HG02884 (cell line): ENCODE measurements at regions not wholly inside any gene's neighbourhood (a gene's known extent, or its start where the extent isn't known, plus 50 kb on each side); places are given as distances from the start of the nearest gene placed in this dataset.

Experiments
- ATAC-seq: cut with Tn5 transposase; IDR thresholded peaks from one replicate; pipeline ENCODE4 v1.9.1; 2021; ENCODE audit warnings: mild to moderate bottlenecking, moderate library complexity; ENCODE audit not compliant: unreplicated experiment

DNA sequence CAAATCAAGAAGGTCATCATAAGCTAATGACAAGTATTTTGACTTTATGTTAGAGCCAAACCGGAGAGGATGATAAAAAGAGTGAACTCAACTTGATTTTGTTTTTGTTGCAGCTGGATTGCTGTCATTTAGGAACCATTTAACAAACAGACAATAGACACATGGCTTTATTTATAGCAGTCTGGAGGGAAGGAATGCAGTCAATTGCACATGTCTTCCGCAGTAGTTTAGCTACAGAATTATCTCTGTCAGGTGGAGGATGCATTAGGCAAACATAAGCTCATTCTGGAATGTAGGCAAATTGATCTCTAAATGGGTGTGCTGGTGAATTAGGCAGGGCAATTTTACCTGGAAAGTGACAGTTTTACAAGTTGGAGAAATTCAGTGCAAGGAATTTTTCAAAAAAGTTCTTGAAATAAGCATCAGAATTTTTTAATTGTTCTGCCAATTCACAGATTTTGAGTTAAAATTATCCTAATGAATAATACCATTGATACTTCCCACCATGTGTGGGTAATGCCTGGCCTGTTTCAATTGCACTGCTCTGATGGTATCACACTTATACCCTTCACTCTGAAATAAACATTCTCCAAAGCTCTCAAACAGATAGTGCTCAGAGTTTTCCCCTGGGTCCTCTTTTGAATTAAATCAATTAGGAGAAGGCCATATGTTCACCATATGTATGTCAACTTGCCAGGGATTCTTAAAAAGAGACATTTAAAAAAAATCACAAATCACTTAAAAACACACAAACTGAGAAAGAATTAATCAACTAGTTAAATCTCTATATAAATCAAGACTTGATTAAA, 318.3 kb downstream of the NDFIP2 start:
- ATAC-seq, result no peak

DNA sequence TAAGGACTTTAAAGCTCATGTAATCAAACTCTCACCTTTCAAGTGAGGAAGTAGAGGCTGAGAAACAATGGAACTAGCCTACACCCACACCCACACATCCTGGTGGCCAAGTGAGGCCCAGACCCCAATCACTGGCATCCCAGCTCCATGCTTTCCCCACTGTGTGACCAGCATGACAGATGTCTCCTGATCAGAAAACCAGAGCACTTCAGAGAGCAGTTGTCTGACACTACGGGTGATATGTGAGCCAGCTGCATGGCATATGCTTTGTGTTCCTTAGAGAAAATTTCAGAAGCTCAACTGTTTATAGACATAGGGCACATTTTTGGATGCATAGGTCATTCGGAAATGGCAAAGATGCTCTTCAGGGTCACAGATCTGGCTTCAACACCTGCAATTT, 315.2 kb downstream of the NDFIP2 start:
- ATAC-seq, result no peak

DNA sequence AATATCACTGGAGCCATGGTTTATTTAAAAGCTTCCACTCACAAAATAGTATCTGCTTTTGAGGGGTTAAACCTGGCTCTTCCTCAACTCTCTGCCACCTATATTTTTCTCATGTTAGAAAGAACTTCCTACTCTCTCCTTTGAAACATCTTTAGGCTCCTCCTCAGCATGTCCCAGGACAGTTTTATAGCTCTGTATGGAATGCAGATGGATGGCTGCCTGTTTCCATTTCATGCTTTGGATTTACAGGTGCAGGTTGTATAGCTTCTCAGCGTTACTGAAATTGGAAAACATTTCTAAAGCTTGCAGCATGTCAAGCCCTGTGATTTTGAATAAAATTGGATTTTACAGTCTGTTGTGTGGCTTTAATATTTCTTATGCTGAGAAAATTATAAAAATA, 314.0 kb downstream of the NDFIP2 start:
- no peak for ATAC-seq

DNA sequence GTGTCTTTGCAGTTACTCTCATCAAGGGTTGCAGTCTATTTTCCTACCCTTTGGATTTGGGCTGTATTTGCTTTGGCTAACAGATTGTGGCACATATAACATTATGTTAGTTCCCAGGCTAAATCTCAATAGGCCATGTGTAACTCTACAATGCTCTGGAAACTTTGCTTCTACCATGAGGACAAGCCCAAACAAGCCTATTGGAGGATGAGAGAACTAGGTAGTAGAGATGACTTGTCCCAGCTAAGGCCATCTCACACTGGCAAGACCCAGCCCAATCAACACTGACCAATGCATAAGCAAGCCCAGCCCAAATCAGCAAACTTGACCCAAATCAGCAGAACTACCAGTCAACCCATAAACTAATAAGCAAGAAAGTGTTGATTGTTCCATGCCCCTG, 311.8 kb downstream of the NDFIP2 start:
- ATAC-seq, result no peak

DNA sequence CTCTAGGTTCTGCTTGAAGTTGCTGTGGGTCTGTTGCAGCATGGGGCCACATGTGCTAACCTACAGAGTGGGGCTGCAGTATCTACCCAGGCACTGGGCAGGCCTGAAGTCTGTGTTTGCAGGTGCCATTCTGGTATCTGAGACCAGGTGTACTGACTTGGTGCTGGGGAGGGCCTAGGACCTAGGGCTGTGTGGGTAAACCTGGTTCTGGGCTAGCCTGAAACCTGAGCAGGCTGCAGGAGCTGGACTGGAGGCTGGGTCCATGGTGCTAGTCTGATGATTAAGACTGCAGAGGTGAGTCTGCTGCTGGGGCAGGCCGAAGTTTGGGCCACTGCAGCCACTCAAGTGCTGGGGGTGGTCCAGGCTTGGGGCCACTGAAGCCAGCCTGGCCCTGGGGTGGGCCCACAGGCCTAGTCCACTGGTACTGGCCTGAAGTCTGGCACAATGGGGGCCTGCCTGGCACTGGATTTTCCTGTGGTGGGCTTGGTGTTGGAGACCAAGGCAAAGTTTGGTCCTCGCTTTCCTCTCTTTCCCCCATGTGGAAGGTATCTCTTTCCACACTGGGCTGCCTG, 310.6 kb downstream of the NDFIP2 start:
- no peak for ATAC-seq

DNA sequence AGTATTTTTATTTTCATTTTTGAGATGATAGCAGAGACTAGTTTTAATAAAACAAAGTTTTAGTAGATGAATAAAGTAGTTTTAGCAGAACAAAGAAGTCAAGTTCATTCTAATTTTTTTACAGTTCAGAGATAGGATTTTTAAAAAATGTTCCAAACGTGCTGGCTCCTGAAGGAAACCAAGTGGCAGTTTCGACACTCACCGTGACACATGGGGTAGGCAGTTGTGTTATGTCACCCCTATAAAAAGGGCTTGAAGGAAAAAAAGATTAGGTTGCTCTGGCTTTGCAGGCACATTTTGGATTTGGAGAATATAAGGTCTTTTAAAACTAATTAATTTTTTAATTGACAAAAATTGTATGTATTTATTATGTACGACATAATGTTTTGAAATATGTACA, 305.2 kb downstream of the NDFIP2 start:
- ATAC-seq, result no peak

DNA sequence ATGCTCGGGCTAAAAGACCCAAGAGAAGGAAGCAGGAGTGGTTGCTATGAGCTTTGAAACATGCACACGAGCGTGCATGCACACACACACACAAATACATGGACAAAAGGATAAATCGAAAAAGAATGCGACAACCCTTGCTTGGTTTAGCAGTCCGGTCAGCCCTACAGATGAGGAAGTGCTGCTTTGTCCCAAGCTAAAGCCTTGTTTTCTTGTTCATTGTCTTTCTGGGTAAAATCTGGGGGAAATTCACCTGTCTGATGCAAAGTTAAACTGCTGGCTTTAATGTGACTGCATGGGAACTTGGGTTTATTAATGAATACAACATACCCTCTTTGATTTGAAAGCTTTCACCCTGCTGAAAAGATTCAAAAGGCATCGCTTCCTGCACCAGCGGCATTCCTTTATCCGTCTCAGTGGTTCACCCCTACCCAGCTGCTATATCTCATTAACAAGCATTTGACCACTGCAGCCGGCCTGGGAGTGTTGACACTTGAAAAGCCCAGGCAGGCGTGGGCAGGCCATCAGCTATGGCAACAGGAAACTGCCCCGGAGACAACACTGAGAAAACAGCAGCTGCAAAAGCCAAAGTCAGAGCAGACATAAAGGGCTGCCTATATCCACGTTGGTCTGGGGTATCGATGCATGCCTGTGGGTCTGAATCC, 301.7 kb downstream of the NDFIP2 start:
- no peak for ATAC-seq

DNA sequence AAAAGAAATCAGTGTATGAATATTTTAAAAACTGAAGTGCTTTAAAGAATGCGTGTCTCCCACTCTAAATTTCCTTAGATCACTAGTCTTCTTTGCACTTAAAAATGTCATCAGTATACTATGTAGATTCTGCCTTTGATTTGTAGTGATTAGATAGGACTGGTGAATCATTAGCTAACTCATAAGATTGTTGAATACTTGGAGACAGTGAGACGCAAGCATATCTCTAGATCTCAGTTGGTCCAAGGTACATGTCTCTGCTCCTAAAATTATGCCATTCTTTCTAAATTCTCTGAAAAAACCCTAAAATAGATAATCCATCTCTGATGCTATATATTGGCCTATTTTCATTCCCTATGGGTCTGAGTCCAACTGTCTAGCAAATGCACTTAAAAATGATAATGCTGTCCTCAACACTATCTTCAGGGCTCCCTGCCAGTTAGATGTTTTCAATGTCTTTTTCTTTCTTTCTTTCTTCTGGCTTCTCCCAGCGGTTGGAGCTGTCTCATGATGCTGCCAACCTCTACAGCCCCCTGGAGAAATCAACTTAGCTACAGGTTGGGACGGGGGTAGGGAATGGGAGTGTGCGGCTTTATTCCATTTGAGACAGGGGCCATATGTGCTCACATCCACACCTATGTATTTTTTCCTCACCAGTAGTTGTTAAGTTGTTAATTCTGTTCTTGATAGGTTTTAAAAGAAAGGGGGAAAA, 301.0 kb downstream of the NDFIP2 start:
- no peak for ATAC-seq

DNA sequence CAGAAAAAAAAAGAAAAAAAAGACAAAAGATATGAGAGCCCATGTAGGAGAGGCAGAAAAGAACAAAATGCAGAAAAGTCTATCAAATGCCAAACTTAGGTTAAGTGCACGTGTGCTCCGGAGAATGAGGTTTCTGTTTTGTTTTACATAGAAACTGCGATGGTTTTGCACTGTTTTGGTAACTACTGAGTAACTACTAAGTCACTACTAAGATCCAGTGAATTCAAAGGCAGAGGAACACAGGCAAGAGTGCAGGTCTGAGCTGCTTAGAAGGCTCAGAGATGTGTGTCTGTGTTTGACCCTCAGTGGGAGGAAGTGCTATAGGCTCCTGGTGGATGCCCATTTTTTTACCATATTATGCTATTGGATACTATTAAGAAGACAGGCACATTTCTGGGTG, 299.3 kb downstream of the NDFIP2 start:
- ATAC-seq, result no peak

DNA sequence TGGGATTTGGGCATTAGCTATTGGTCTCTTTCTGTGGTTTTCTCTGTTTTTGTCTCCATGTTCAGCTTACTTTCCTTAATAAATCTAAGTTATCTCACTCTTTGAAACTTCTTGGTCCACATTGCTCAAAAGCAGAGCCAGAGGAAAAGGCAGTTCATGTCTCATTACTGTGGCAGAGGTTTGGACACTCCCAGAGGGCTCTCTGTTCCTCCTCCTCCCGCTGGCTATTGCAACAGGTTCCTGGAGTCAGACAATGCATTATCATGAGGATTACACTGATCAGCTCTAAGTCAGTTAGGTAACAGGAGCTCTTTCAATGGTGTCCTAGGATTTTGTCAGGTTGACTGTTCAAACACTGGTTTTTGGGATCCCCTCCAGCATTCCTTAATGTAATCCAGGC, 298.8 kb downstream of the NDFIP2 start:
- ATAC-seq, result no peak

DNA sequence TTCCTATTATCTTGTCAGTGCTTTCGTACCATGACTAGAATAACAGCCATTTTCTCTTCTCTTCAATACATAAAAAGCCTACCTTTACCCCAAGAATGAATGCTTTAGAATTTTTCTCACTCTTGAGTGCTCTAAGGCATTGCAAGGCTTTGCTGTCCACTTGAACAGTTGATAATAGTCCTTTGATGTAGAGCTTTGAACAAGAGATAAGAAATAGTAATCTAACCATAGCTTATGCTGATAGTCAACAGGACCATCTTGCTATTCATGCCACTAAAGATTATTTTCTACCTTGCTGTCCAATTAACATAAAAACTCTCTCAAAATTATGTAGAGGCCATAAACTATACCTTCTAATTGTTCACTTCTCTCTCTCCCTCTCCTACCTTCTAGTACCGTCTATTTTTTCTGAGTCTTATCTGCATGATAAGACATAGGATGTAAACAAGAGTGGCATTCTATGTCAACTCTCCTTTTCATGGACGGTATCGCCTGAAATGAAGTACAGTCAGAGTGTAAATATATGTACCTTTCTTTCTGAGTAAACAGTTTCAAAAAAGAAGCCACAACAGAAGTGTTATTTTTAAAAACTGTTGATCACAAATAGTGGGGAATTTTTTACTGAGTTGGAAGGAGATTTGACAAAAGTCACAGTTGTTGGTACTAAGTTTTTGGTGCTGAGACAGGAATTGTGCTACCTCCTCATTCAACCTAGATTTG, 297.9 kb downstream of the NDFIP2 start:
- ATAC-seq, result peak; percentile 56

DNA sequence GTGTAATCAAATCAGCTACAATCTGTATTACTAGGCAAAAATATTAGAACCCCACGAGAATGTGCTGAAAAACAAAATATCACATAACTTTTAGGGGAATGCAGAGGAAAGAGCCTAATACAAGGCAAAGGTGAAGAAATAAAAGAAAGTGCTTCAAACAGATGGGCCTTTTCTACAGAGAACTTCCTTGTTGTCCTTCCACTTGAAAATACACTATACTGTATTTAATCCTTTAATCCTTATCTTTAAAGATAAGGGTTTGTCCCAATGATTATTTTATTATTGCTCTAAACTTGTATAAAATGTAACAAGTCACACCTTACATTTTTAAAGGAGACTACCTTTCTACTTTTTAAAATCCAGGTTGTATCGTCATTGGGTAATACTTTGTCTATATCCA, 296.5 kb downstream of the NDFIP2 start:
- ATAC-seq, result no peak

DNA sequence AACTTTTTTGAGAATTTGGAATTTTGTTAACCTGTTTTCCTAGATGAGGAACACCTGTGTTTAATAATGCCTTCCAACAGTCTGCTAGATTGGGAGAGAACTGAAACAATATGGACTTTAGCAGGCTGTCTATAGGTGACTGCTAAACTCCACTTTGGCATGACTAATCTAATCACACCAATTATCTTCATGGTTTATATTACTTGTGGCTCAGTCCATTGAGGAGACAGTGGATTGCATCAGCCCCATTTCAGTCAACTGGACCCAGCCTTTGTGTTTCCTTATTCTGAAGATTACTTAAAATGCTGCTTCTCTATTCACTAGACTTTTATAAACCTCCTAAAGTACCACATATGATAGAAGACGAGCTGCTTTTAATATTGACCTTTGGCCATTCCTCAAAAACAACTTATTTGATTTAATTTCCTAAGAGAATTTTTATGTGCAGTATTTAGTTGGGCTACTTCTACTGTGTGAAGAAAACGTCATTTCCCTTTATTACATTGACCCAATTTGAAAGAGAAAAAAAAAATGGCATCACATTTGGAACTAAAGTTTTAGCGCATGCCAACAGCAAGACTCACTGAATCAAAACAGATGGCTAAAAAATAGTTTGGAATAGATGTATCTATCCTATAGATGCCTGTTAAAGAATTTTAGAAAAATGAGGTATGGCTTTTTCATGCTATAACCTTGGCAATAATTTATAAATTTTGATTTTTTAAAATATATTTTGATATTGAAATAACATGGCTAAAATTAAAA, 295.8 kb downstream of the NDFIP2 start:
- ATAC-seq, result no peak

DNA sequence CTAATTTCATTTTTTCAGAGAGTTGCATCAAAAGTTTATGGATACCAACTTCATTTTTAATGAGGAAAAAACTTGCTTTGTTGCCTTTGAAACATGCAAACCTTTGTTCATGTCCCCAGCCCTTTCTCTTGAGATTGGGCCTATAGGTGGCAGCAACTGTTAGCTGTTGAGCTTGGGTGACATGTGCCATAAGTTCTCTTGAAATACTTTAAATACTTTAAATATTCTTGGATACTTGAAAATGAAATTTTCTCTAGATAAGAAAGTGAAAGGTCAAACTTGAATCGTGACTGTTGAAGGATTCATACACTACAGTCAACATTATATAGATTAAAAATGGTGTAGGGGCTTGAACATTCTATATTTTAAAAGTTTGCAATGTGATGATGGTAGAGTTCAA, 294.9 kb downstream of the NDFIP2 start:
- peak; percentile 42 for ATAC-seq

DNA sequence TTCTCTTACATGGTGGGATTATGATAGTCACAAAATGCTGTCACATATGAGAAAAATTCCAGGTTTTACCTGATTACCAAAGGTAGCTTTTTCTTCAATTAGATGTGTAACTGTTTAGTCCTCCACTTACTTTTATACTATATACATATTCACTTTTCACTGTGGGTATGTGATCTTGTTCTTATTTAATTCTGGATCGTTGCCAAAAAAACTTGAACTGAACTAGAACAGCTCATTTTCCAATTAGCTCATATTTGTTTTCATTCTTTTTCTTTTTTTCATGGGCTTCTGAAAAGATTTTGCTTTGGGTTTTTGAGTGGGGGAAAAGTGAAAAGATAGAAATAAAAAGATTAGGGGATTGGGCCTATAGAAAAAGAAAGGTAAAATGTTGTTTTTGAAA, 291.9 kb downstream of the NDFIP2 start:
- ATAC-seq, result no peak

DNA sequence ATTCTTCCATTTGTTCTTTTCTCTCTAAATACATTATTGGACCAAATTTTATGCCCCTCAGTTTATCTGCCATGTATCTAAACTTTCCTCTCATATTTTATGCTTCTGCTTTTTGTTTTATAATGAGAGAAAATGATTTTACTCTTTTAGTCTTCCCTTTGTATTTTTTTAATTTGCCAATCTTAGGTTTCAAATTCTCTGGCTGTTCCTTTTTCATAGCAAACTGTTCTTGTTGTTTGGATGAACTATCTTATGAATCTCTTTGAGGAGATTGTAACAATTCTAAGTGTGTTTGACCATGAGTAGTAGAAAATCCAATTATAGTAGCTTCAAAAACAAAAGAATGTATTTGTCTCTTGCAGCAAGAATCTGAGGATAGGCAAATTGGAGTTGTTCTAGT, 290.5 kb downstream of the NDFIP2 start:
- no peak for ATAC-seq

DNA sequence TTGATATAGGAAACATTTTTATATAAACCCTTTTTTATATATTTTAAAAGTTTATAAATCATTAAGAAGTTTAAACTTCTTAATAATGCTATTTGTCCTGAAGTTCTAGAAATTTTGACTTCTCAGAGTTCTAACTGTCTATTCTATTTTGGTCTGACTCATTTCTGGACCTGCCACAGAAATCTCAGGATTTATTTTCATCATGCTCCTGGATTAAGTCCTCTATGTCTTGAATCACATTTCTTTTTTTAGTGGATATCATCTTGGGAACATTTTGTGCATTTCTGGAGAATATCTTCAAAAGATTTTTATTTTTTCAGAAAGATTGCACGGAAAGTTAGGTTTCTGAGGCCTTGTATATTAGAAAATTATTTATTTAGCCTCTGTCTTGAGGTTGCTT, 289.1 kb downstream of the NDFIP2 start:
- ATAC-seq, result no peak

DNA sequence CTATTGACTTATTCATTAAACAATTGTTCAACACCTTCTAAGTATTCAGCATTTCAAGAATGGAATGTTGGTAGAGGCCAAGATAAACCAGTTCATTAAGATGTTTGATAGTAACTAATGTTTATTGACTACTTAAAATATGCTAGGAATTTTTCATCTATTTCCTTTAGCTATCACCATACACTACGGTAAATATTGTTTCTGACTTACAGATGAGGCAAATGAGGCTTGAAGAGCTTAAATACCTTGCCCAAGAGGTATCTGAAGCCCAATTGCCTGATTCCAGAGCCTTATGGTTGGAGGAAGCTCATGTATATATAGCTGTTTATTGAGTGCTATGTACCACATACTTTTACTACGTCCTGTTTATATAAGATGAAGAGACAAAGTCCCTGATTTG, 286.2 kb downstream of the NDFIP2 start:
- no peak for ATAC-seq

DNA sequence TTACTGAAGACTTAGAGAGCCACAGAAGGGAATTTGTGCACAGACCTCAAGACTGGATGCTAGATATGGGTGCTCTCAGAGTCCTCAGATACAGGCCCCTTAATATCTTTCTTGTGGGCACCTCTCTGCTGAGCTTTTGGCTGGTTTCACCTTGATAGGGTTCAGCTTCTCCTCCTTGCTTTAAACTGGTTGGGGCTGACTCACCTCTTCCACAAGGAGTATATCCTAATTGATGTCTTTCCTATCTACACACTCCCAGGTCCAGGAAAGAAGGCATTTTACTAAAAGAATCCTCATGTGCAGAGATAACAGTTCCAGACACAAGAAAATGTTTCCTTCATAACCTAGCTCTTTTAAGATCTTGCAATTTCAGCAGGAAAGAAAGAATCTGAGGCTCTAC, 284.4 kb downstream of the NDFIP2 start:
- no peak for ATAC-seq

DNA sequence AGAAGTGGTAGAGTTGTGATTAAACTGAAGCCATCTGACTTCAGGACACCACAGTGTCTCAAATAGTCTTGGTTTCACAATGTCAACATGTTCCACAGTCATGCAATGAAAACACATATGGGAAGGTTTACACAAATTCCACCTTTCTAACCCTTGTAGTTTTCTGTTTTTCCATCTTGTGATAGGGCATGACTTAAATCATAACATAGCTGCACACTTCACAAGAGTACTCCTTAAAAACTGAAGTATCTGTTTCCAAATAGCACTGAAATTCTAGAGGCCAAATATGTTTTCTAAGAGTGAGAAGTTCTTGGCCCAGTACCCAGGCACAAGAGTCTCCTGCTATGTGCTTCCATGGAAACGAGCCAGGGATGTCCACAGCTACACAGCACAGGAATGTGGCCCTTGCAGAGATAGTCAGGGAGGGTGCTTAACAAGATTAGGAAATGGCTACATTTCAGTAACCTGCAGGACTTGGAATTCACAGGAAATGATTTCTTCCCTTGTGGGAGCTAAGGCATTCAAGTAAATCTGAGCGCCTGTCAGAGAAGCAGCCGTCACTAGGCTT, 269.1 kb downstream of the NDFIP2 start:
- no peak for ATAC-seq
